ENCODE measurements at regions not wholly inside any gene's neighbourhood (a gene's known extent, or its start where the extent isn't known, plus 50 kb on each side); places are given as distances from the start of the nearest gene placed in this dataset.

DNA sequence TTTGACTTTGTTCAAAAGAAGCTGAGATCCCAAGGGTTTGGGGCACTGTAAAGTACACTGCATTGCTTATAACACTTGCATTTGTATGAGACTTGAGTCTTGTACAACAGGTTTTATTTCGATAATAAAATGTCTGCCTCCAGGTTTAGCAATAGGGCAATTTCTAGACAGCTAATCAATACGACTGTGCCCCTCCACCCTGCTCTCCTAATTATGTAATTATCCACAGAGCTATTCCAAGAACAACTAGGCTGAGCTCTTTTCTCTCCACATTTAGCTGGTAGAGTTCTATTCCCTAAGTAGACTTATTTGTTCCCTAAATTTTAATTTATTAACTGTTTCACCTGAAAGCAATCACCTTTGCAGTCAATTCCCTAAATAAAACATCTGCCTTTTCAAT, 52.9 kb upstream of the LINC00305 start:
- TF ChIP-seq, protein P1, sequence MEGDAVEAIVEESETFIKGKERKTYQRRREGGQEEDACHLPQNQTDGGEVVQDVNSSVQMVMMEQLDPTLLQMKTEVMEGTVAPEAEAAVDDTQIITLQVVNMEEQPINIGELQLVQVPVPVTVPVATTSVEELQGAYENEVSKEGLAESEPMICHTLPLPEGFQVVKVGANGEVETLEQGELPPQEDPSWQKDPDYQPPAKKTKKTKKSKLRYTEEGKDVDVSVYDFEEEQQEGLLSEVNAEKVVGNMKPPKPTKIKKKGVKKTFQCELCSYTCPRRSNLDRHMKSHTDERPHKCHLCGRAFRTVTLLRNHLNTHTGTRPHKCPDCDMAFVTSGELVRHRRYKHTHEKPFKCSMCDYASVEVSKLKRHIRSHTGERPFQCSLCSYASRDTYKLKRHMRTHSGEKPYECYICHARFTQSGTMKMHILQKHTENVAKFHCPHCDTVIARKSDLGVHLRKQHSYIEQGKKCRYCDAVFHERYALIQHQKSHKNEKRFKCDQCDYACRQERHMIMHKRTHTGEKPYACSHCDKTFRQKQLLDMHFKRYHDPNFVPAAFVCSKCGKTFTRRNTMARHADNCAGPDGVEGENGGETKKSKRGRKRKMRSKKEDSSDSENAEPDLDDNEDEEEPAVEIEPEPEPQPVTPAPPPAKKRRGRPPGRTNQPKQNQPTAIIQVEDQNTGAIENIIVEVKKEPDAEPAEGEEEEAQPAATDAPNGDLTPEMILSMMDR (conservative IDR thresholded peaks at IDR 0.05): no peak
- no peak overlapping the region for H3K27ac ChIP-seq

DNA sequence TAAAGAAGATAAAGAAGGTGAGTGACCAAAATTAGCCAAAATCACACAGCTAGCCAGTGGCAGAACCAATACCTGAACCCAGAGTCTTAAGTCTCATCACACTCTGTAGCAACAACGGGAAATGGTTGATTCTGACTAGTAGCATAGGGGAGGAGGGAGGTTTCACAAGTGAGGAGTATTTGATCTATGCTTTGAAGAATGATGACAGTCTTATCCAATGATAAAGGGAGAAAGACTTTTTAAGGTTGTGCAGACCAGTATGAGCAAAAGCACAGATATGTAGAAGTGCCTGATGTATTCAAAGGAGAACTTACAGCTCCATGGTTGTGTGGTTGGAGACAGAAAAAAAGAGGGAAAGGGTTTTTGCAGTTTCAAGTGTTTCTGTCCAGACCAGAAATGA, 50.7 kb upstream of the LINC00305 start:
- TF ChIP-seq, protein P1 (conservative IDR thresholded peaks at IDR 0.05): no peak
- H3K27ac ChIP-seq: no peak overlapping the region

Data from VCaP (cell line).